H9 (cell line): ENCODE measurements at regions not wholly inside any gene's neighbourhood (a gene's known extent, or its start where the extent isn't known, plus 50 kb on each side); places are given as distances from the start of the nearest gene placed in this dataset.

ENCODE experiments used
- DNase-seq: peaks from one replicate; pipeline ENCODE4 v3.0.0-alpha.2; 2017
- H2AFZ ChIP-seq: one replicate; pipeline ENCODE4 v1.6.1; 2013; ENCODE audit warnings: mild to moderate bottlenecking, low read length, control low read depth, moderate library complexity
- H2AK5ac ChIP-seq: 2 replicates; pipeline ENCODE4 v1.6.1; 2013; ENCODE audit warnings: low read length, control low read depth, mixed read lengths; ENCODE audit not compliant: insufficient read length
- H2BK120ac ChIP-seq: one replicate; pipeline ENCODE4 v1.6.1; 2013; ENCODE audit warnings: low read depth, mild to moderate bottlenecking, low read length, control low read depth, inconsistent platforms; ENCODE audit not compliant: poor library complexity, severe bottlenecking
- H2BK12ac ChIP-seq: 2 replicates; pipeline ENCODE4 v1.6.1; 2013; ENCODE audit warnings: low read length, control low read depth, mixed read lengths, low read depth; ENCODE audit not compliant: insufficient read length
- H2BK15ac ChIP-seq: 2 replicates; pipeline ENCODE4 v1.6.1; 2013; ENCODE audit warnings: low read depth, low read length, control low read depth
- H2BK20ac ChIP-seq: one replicate; pipeline ENCODE4 v1.6.1; 2013; ENCODE audit warnings: low read depth, mild to moderate bottlenecking, low read length, control low read depth, inconsistent platforms; ENCODE audit not compliant: poor library complexity, severe bottlenecking
- H2BK5ac ChIP-seq: 2 replicates; pipeline ENCODE4 v1.6.1; 2013; ENCODE audit warnings: low read length, control low read depth, mixed read lengths; ENCODE audit not compliant: insufficient read length
- H3K14ac ChIP-seq: 2 replicates; pipeline ENCODE4 v1.6.1; 2013; ENCODE audit warnings: low read length, control low read depth; ENCODE audit not compliant: insufficient read depth
- H3K18ac ChIP-seq: 2 replicates; pipeline ENCODE4 v1.6.1; 2013; ENCODE audit warnings: low read depth, mild to moderate bottlenecking, mixed read lengths, low read length, control low read depth; ENCODE audit not compliant: insufficient read length
- H3K23ac ChIP-seq: 2 replicates; pipeline ENCODE4 v1.6.1; 2013; ENCODE audit warnings: low read length, control low read depth, mixed read lengths, low read depth; ENCODE audit not compliant: insufficient read length
- H3K23me2 ChIP-seq: 2 replicates; pipeline ENCODE4 v1.6.1; 2013; ENCODE audit warnings: low read depth, mild to moderate bottlenecking, mixed read lengths, low read length, control low read depth; ENCODE audit not compliant: insufficient read length, poor library complexity, severe bottlenecking
- H3K27ac ChIP-seq: 2 replicates; pipeline ENCODE4 v1.5.1; 2013; ENCODE audit warnings: low read length, control low read depth, mixed read lengths, low read depth; ENCODE audit not compliant: insufficient read length
- H3K27me3 ChIP-seq: 2 replicates; pipeline ENCODE4 v1.6.1; 2013; ENCODE audit warnings: low read length, control low read depth, inconsistent platforms; ENCODE audit not compliant: insufficient read depth
- H3K4ac ChIP-seq: 2 replicates; pipeline ENCODE4 v1.6.1; 2013; ENCODE audit warnings: low read depth, mild to moderate bottlenecking, control low read depth, inconsistent platforms, low read length, moderate library complexity
- H3K4me1 ChIP-seq: 2 replicates; pipeline ENCODE4 v1.6.1; 2013; ENCODE audit warnings: low read length, control low read depth, inconsistent platforms; ENCODE audit not compliant: insufficient read depth
- H3K4me2 ChIP-seq: 2 replicates; pipeline ENCODE4 v1.6.1; 2013; ENCODE audit warnings: low read length, control low read depth, mixed read lengths; ENCODE audit not compliant: insufficient read length, insufficient read depth
- H3K56ac ChIP-seq: 2 replicates; pipeline ENCODE4 v1.6.1; 2013; ENCODE audit warnings: low read depth, mild to moderate bottlenecking, mixed read lengths, low read length, control low read depth; ENCODE audit not compliant: insufficient read length
- H3K79me1 ChIP-seq: 2 replicates; pipeline ENCODE4 v1.6.1; 2013; ENCODE audit warnings: low read depth, mild to moderate bottlenecking, moderate library complexity, low read length, control low read depth, inconsistent platforms; ENCODE audit not compliant: insufficient read depth, poor library complexity, severe bottlenecking
- H3K79me2 ChIP-seq: 2 replicates; pipeline ENCODE4 v1.6.1; 2013; ENCODE audit warnings: low read length, control low read depth, inconsistent platforms; ENCODE audit not compliant: insufficient read depth
- H3K9ac ChIP-seq: 2 replicates; pipeline ENCODE4 v1.6.1; 2013; ENCODE audit warnings: low read length, control low read depth, mixed read lengths; ENCODE audit not compliant: insufficient read length; ENCODE audit errors: extremely low read depth
- H3K9me3 ChIP-seq: one replicate; pipeline ENCODE4 v1.6.1; 2013; ENCODE audit warnings: low read depth, low read length, inconsistent platforms; ENCODE audit not compliant: control insufficient read depth
- H3T11ph ChIP-seq: one replicate; pipeline ENCODE4 v1.6.1; 2013; ENCODE audit warnings: mild to moderate bottlenecking, low read length, control low read depth, inconsistent platforms
- H4K20me1 ChIP-seq: one replicate; pipeline ENCODE4 v1.6.1; 2013; ENCODE audit not compliant: control insufficient read depth, insufficient read length, insufficient read depth
- H4K5ac ChIP-seq: 2 replicates; pipeline ENCODE4 v1.6.1; 2013; ENCODE audit warnings: low read depth, mild to moderate bottlenecking, mixed read lengths, low read length, control low read depth; ENCODE audit not compliant: insufficient read length
- H4K8ac ChIP-seq: replicated peaks from 2 replicates; pipeline ENCODE4 v1.6.1; 2013; ENCODE audit warnings: low read length, control low read depth, mixed read lengths, low read depth; ENCODE audit not compliant: insufficient read length
- H4K91ac ChIP-seq: 2 replicates; pipeline ENCODE4 v1.6.1; 2013; ENCODE audit warnings: low read depth, mild to moderate bottlenecking, moderate library complexity, mixed read lengths, low read length, control low read depth; ENCODE audit not compliant: insufficient read length
- H3K27ac Mint-ChIP-seq, 3 experiments: 2 replicates in 2 of 3; 3 replicates in 1 of 3; pipeline ENCODE4 v1.8.0; 2020 to 2021; ENCODE audit warnings: mixed read lengths in 3 of 3, mild to moderate bottlenecking in 1 of 3, moderate library complexity in 1 of 3
- H3K27me3 Mint-ChIP-seq: 2 replicates; pipeline ENCODE4 v1.8.0; 2021; ENCODE audit warnings: low read depth, mild to moderate bottlenecking, moderate library complexity, mixed read lengths
- H3K36me3 Mint-ChIP-seq, 3 experiments: 2 replicates in 2 of 3; 3 replicates in 1 of 3; pipeline ENCODE4 v1.8.0; 2020 to 2021; ENCODE audit warnings: low read depth in 3 of 3, mixed read lengths in 3 of 3; ENCODE audit not compliant: insufficient read depth in 1 of 3
- H3K4me1 Mint-ChIP-seq, 2 experiments: 2 replicates each; pipeline ENCODE4 v1.8.0; 2020; ENCODE audit warnings: mixed read lengths in 2 of 2
- H3K4me3 Mint-ChIP-seq, 2 experiments: 2 replicates in 1 of 2; 3 replicates in 1 of 2; pipeline ENCODE4 v1.8.0; 2020 to 2021; ENCODE audit warnings: mild to moderate bottlenecking in 2 of 2, mixed read lengths in 2 of 2, moderate library complexity in 1 of 2
- H3K9me3 Mint-ChIP-seq, 2 experiments: 2 replicates in 1 of 2; 3 replicates in 1 of 2; pipeline ENCODE4 v1.8.0; 2020; ENCODE audit warnings: mild to moderate bottlenecking in 2 of 2, mixed read lengths in 2 of 2, moderate library complexity in 1 of 2
- CTCF ChIP-seq: fragments of 200-600 bp; sonication (generic); conservative IDR thresholded peaks from 3 replicates; pipeline ENCODE4 v1.8.0; 2021; ENCODE audit warnings: antibody characterized with exemption, mild to moderate bottlenecking
- WGBS: extraction: QIAGEN DNeasy Blood & Tissue Kit; methylation state at CpG from one replicate; pipeline ENCODE4 v1.1.7; 2013; ENCODE audit warnings: missing lambda C conversion rate, low lambda C conversion rate, mixed read lengths; ENCODE audit not compliant: insufficient read length; ENCODE audit errors: extremely low coverage; 5-methylcytosine and 5-hydroxymethylcytosine counted together

DNA sequence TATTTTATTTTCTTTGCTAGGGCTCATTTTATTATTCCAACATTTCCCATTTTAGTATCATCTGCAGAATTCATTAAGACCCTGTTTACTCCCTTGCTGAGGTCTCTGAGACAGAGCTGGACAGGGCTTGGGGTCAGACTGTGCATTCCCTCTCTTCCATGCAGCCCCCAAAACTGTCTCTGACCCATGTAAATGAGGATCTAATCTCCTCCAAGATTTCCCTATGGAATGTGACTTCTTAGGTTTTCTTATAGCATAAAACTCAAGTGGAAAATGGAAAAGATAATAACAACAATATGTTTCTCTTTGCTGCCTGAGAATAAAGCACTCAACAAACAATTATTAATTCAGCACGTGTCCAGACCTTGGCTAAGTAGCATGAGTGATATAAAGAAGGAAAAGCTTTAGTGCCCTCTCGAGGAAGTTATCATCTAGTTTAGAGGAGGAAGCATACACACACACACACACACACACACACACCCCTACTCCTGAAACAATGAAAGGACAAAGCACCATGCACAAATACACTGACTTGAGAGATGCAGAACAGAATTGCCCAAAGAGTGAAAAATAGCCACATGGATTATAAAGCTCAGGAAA is 815.5 kb downstream of the BCKDHB start:
- no CpG with 5 or more reads among the region's 2 CpGs for WGBS
- Histone ChIP-seq H3K23ac (no peak overlapping the region), H3K27ac (no peak overlapping the region), H3K4ac (no peak overlapping the region), H3K9me3 (no peaks in the 10 kb centered on the region), H2BK12ac (no peak overlapping the region), H3K4me2 (no peak overlapping the region), H3K9ac (no peak overlapping the region), H4K8ac (no peak overlapping the region), H2BK120ac (no peak overlapping the region), H2BK20ac (no peak overlapping the region), H3K4me1 (no peaks in the 10 kb centered on the region), H3K14ac (no peak overlapping the region), H3K23me2 (no peaks in the 10 kb centered on the region), H2AK5ac (no peak overlapping the region), H4K20me1 (no peaks in the 10 kb centered on the region), H4K91ac (no peak overlapping the region), H3K79me1 (no peaks in the 10 kb centered on the region), H3K56ac (no peak overlapping the region), H3T11ph (no peak overlapping the region), H2BK15ac (no peak overlapping the region), H2BK5ac (no peak overlapping the region), H3K27me3 (no peaks in the 10 kb centered on the region), H3K79me2 (no peaks in the 10 kb centered on the region), H2AFZ (no peak overlapping the region), H3K18ac (no peak overlapping the region), H4K5ac (no peak overlapping the region)
- Mint-ChIP-seq H3K27me3 (no peaks in the 10 kb centered on the region), H3K27ac (peak overlapping the region in 1 of 3 experiments; percentile 68; a peak in 1 of 7 replicates), H3K4me3 (no peak overlapping the region), H3K36me3 (peaks cover 0 to 9% (median 0%) of the 10 kb centered on the region in 3 experiments; a peak in 4 of 7 replicates), H3K4me1 (no peaks in the 10 kb centered on the region), H3K9me3 (peaks cover 5 to 8% of the 10 kb centered on the region in 2 experiments; a peak in 4 of 5 replicates)
- no peak for DNase-seq
- TF ChIP-seq CTCF: no peak
